ENCODE measurements at regions not wholly inside any gene's neighbourhood (a gene's known extent, or its start where the extent isn't known, plus 50 kb on each side); places are given as distances from the start of the nearest gene placed in this dataset.

GRCh38 chr1:234772345-234773147, 162.6 kb upstream of the IRF2BP2 start (continued):
- no peak for TF ChIP-seq DMTF1 (CRISPR knock-in tag; IDR thresholded peaks at IDR 0.05)
- TF ChIP-seq SKI (IDR thresholded peaks at IDR 0.05; ENCODE audit: partially characterized antibody) = peak; percentile 39
- no peak for TF ChIP-seq MNT (IDR thresholded peaks at IDR 0.05)
- TF ChIP-seq USF2 (IDR thresholded peaks at IDR 0.05; ENCODE audit: low read depth, low read length) = no peak
- TF ChIP-seq USF2 (CRISPR knock-in tag; IDR thresholded peaks at IDR 0.05; ENCODE audit: borderline replicate concordance) = no peak
- no peak for TF ChIP-seq HNRNPK (IDR thresholded peaks at IDR 0.05; ENCODE audit: low read depth, low read length, poor library complexity, severe bottlenecking)
- no peak for TF ChIP-seq ETV6 (CRISPR knock-in tag; conservative IDR thresholded peaks at IDR 0.05)
- TF ChIP-seq ATF2 (CRISPR knock-in tag; IDR thresholded peaks at IDR 0.05) = peak; percentile 51; the same call in 1 of the 2 replicates
- TF ChIP-seq ZSCAN31 (CRISPR knock-in tag; IDR thresholded peaks at IDR 0.05; ENCODE audit: low read depth) = no peak
- no peak for TF ChIP-seq ZNF644 (CRISPR knock-in tag; IDR thresholded peaks at IDR 0.05; ENCODE audit: low read depth)
- no peak for TF ChIP-seq ZNF33B (CRISPR knock-in tag; IDR thresholded peaks at IDR 0.05)
- peak; percentile 42; the same call in 1 of the 2 replicates for TF ChIP-seq TFAP4 (IDR thresholded peaks at IDR 0.05; ENCODE audit: borderline replicate concordance, low read depth)
- no peak for TF ChIP-seq ZSCAN29 (CRISPR knock-in tag; conservative IDR thresholded peaks at IDR 0.05)
- TF ChIP-seq GMEB2 (CRISPR knock-in tag; IDR thresholded peaks at IDR 0.05; ENCODE audit: low read depth) = no peak
- TF ChIP-seq PATZ1 (CRISPR knock-in tag; IDR thresholded peaks at IDR 0.05) = no peak; the same call in 1 of the 2 replicates
- peak; percentile 73 for TF ChIP-seq MEF2D (CRISPR knock-in tag; IDR thresholded peaks at IDR 0.05)
- TF ChIP-seq TRIM24 (CRISPR knock-in tag; IDR thresholded peaks at IDR 0.05) = no peak
